ENCODE measurements at regions not wholly inside any gene's neighbourhood (a gene's known extent, or its start where the extent isn't known, plus 50 kb on each side); places are given as distances from the start of the nearest gene placed in this dataset.

- H3K27me3 ChIP-seq (ENCODE audit: insufficient read depth, low read length, poor library complexity) = no peaks in the 10 kb centered on the region
- DNase-seq (no peak), ATAC-seq (ENCODE audit: insufficient read depth, low read depth) (no peak)
- H3K4me1 ChIP-seq (ENCODE audit: insufficient read depth, low read length) = no peaks in the 10 kb centered on the region
- H3K4me2 ChIP-seq (ENCODE audit: insufficient read depth, low read length) = no peak overlapping the region
- no peak overlapping the region for H3K4me3 ChIP-seq (ENCODE audit: low read depth in 1 of 2, low read length in 2 of 2)
- H3K36me3 ChIP-seq (ENCODE audit: insufficient read depth, low read length) = no peaks in the 10 kb centered on the region
- H3K27ac ChIP-seq (ENCODE audit: low read length) = no peak overlapping the region
- no peak overlapping the region for H2AFZ ChIP-seq (ENCODE audit: low read depth, low read length)
- no peak for TF ChIP-seq CTCF (IDR thresholded peaks at IDR 0.05; ENCODE audit: borderline replicate concordance, extremely low read depth, low read length, poor library complexity, severe bottlenecking)
- TF ChIP-seq EZH2 (IDR thresholded peaks at IDR 0.05; ENCODE audit: borderline replicate concordance, low read depth, low read length, severe bottlenecking) = no peak
- no peaks in the 10 kb centered on the region for H4K20me1 ChIP-seq (ENCODE audit: insufficient read depth, low read length)
- no peak overlapping the region for H3K9ac ChIP-seq (ENCODE audit: low read depth, low read length)
- H3K79me2 ChIP-seq (ENCODE audit: insufficient read depth, low read length) = no peaks in the 10 kb centered on the region
- H3K9me3 ChIP-seq (ENCODE audit: insufficient read depth, low read length, severe bottlenecking) = no peaks in the 10 kb centered on the region
Measured at GRCh38 chrX:114152130-114152529, 431.8 kb upstream of the HTR2C start.

GRCh38 chrX:114134465-114134864, 449.4 kb upstream of the HTR2C start:
- Histone ChIP-seq H3K36me3 (ENCODE audit: insufficient read depth, low read length) (no peaks in the 10 kb centered on the region), H3K4me3 (ENCODE audit: low read depth in 1 of 2, low read length in 2 of 2) (no peak overlapping the region), H4K20me1 (ENCODE audit: insufficient read depth, low read length) (no peaks in the 10 kb centered on the region), H3K9ac (ENCODE audit: low read depth, low read length) (no peak overlapping the region), H3K79me2 (ENCODE audit: insufficient read depth, low read length) (no peaks in the 10 kb centered on the region), H3K4me2 (ENCODE audit: insufficient read depth, low read length) (no peak overlapping the region), H3K9me3 (ENCODE audit: insufficient read depth, low read length, severe bottlenecking) (no peaks in the 10 kb centered on the region), H2AFZ (ENCODE audit: low read depth, low read length) (no peak overlapping the region), H3K27ac (ENCODE audit: low read length) (no peak overlapping the region), H3K4me1 (ENCODE audit: insufficient read depth, low read length) (no peaks in the 10 kb centered on the region), H3K27me3 (ENCODE audit: insufficient read depth, low read length, poor library complexity) (no peaks in the 10 kb centered on the region)
- no peak for TF ChIP-seq EZH2 (IDR thresholded peaks at IDR 0.05; ENCODE audit: borderline replicate concordance, low read depth, low read length, severe bottlenecking)
- no peak for TF ChIP-seq CTCF (IDR thresholded peaks at IDR 0.05; ENCODE audit: borderline replicate concordance, extremely low read depth, low read length, poor library complexity, severe bottlenecking)
- ATAC-seq (ENCODE audit: insufficient read depth, low read depth) (no peak), DNase-seq (no peak)

GRCh38 chrX:114127411-114128025, 456.4 kb upstream of the HTR2C start:
- Histone ChIP-seq H3K27me3 (ENCODE audit: insufficient read depth, low read length, poor library complexity) (no peaks in the 10 kb centered on the region), H4K20me1 (ENCODE audit: insufficient read depth, low read length) (no peaks in the 10 kb centered on the region), H3K4me2 (ENCODE audit: insufficient read depth, low read length) (no peak overlapping the region), H3K4me3 (ENCODE audit: low read depth in 1 of 2, low read length in 2 of 2) (no peak overlapping the region), H2AFZ (ENCODE audit: low read depth, low read length) (no peak overlapping the region), H3K27ac (ENCODE audit: low read length) (no peak overlapping the region), H3K9me3 (ENCODE audit: insufficient read depth, low read length, severe bottlenecking) (no peaks in the 10 kb centered on the region), H3K9ac (ENCODE audit: low read depth, low read length) (no peak overlapping the region), H3K79me2 (ENCODE audit: insufficient read depth, low read length) (no peaks in the 10 kb centered on the region), H3K36me3 (ENCODE audit: insufficient read depth, low read length) (no peaks in the 10 kb centered on the region), H3K4me1 (ENCODE audit: insufficient read depth, low read length) (no peaks in the 10 kb centered on the region)
- no peak for ATAC-seq (ENCODE audit: insufficient read depth, low read depth)
- TF ChIP-seq CTCF (IDR thresholded peaks at IDR 0.05; ENCODE audit: borderline replicate concordance, extremely low read depth, low read length, poor library complexity, severe bottlenecking) (no peak), EZH2 (IDR thresholded peaks at IDR 0.05; ENCODE audit: borderline replicate concordance, low read depth, low read length, severe bottlenecking) (no peak)
- DNase-seq = no peak

Data from DND-41 (cell line).